H9 (cell line): ENCODE measurements at regions not wholly inside any gene's neighbourhood (a gene's known extent, or its start where the extent isn't known, plus 50 kb on each side); places are given as distances from the start of the nearest gene placed in this dataset.

Experiments
- DNase-seq: peaks from one replicate; pipeline ENCODE4 v3.0.0-alpha.2; 2017
- H2AFZ ChIP-seq: one replicate; pipeline ENCODE4 v1.6.1; 2013; ENCODE audit warnings: mild to moderate bottlenecking, low read length, control low read depth, moderate library complexity
- H2AK5ac ChIP-seq: 2 replicates; pipeline ENCODE4 v1.6.1; 2013; ENCODE audit warnings: low read length, control low read depth, mixed read lengths; ENCODE audit not compliant: insufficient read length
- H2BK120ac ChIP-seq: one replicate; pipeline ENCODE4 v1.6.1; 2013; ENCODE audit warnings: low read depth, mild to moderate bottlenecking, low read length, control low read depth, inconsistent platforms; ENCODE audit not compliant: poor library complexity, severe bottlenecking
- H2BK12ac ChIP-seq: 2 replicates; pipeline ENCODE4 v1.6.1; 2013; ENCODE audit warnings: low read length, control low read depth, mixed read lengths, low read depth; ENCODE audit not compliant: insufficient read length
- H2BK15ac ChIP-seq: 2 replicates; pipeline ENCODE4 v1.6.1; 2013; ENCODE audit warnings: low read depth, low read length, control low read depth
- H2BK20ac ChIP-seq: one replicate; pipeline ENCODE4 v1.6.1; 2013; ENCODE audit warnings: low read depth, mild to moderate bottlenecking, low read length, control low read depth, inconsistent platforms; ENCODE audit not compliant: poor library complexity, severe bottlenecking
- H2BK5ac ChIP-seq: 2 replicates; pipeline ENCODE4 v1.6.1; 2013; ENCODE audit warnings: low read length, control low read depth, mixed read lengths; ENCODE audit not compliant: insufficient read length
- H3K14ac ChIP-seq: 2 replicates; pipeline ENCODE4 v1.6.1; 2013; ENCODE audit warnings: low read length, control low read depth; ENCODE audit not compliant: insufficient read depth
- H3K18ac ChIP-seq: 2 replicates; pipeline ENCODE4 v1.6.1; 2013; ENCODE audit warnings: low read depth, mild to moderate bottlenecking, mixed read lengths, low read length, control low read depth; ENCODE audit not compliant: insufficient read length
- H3K23ac ChIP-seq: 2 replicates; pipeline ENCODE4 v1.6.1; 2013; ENCODE audit warnings: low read length, control low read depth, mixed read lengths, low read depth; ENCODE audit not compliant: insufficient read length
- H3K23me2 ChIP-seq: 2 replicates; pipeline ENCODE4 v1.6.1; 2013; ENCODE audit warnings: low read depth, mild to moderate bottlenecking, mixed read lengths, low read length, control low read depth; ENCODE audit not compliant: insufficient read length, poor library complexity, severe bottlenecking
- H3K27ac ChIP-seq: 2 replicates; pipeline ENCODE4 v1.5.1; 2013; ENCODE audit warnings: low read length, control low read depth, mixed read lengths, low read depth; ENCODE audit not compliant: insufficient read length
- H3K27me3 ChIP-seq: 2 replicates; pipeline ENCODE4 v1.6.1; 2013; ENCODE audit warnings: low read length, control low read depth, inconsistent platforms; ENCODE audit not compliant: insufficient read depth
- H3K4ac ChIP-seq: 2 replicates; pipeline ENCODE4 v1.6.1; 2013; ENCODE audit warnings: low read depth, mild to moderate bottlenecking, control low read depth, inconsistent platforms, low read length, moderate library complexity
- H3K4me1 ChIP-seq: 2 replicates; pipeline ENCODE4 v1.6.1; 2013; ENCODE audit warnings: low read length, control low read depth, inconsistent platforms; ENCODE audit not compliant: insufficient read depth
- H3K4me2 ChIP-seq: 2 replicates; pipeline ENCODE4 v1.6.1; 2013; ENCODE audit warnings: low read length, control low read depth, mixed read lengths; ENCODE audit not compliant: insufficient read length, insufficient read depth
- H3K56ac ChIP-seq: 2 replicates; pipeline ENCODE4 v1.6.1; 2013; ENCODE audit warnings: low read depth, mild to moderate bottlenecking, mixed read lengths, low read length, control low read depth; ENCODE audit not compliant: insufficient read length
- H3K79me1 ChIP-seq: 2 replicates; pipeline ENCODE4 v1.6.1; 2013; ENCODE audit warnings: low read depth, mild to moderate bottlenecking, moderate library complexity, low read length, control low read depth, inconsistent platforms; ENCODE audit not compliant: insufficient read depth, poor library complexity, severe bottlenecking
- H3K79me2 ChIP-seq: 2 replicates; pipeline ENCODE4 v1.6.1; 2013; ENCODE audit warnings: low read length, control low read depth, inconsistent platforms; ENCODE audit not compliant: insufficient read depth
- H3K9ac ChIP-seq: 2 replicates; pipeline ENCODE4 v1.6.1; 2013; ENCODE audit warnings: low read length, control low read depth, mixed read lengths; ENCODE audit not compliant: insufficient read length; ENCODE audit errors: extremely low read depth
- H3K9me3 ChIP-seq: one replicate; pipeline ENCODE4 v1.6.1; 2013; ENCODE audit warnings: low read depth, low read length, inconsistent platforms; ENCODE audit not compliant: control insufficient read depth
- H3T11ph ChIP-seq: one replicate; pipeline ENCODE4 v1.6.1; 2013; ENCODE audit warnings: mild to moderate bottlenecking, low read length, control low read depth, inconsistent platforms
- H4K20me1 ChIP-seq: one replicate; pipeline ENCODE4 v1.6.1; 2013; ENCODE audit not compliant: control insufficient read depth, insufficient read length, insufficient read depth
- H4K5ac ChIP-seq: 2 replicates; pipeline ENCODE4 v1.6.1; 2013; ENCODE audit warnings: low read depth, mild to moderate bottlenecking, mixed read lengths, low read length, control low read depth; ENCODE audit not compliant: insufficient read length
- H4K8ac ChIP-seq: replicated peaks from 2 replicates; pipeline ENCODE4 v1.6.1; 2013; ENCODE audit warnings: low read length, control low read depth, mixed read lengths, low read depth; ENCODE audit not compliant: insufficient read length
- H4K91ac ChIP-seq: 2 replicates; pipeline ENCODE4 v1.6.1; 2013; ENCODE audit warnings: low read depth, mild to moderate bottlenecking, moderate library complexity, mixed read lengths, low read length, control low read depth; ENCODE audit not compliant: insufficient read length
- H3K27ac Mint-ChIP-seq, 3 experiments: 2 replicates in 2 of 3; 3 replicates in 1 of 3; pipeline ENCODE4 v1.8.0; 2020 to 2021; ENCODE audit warnings: mixed read lengths in 3 of 3, mild to moderate bottlenecking in 1 of 3, moderate library complexity in 1 of 3
- H3K27me3 Mint-ChIP-seq: 2 replicates; pipeline ENCODE4 v1.8.0; 2021; ENCODE audit warnings: low read depth, mild to moderate bottlenecking, moderate library complexity, mixed read lengths
- H3K36me3 Mint-ChIP-seq, 3 experiments: 2 replicates in 2 of 3; 3 replicates in 1 of 3; pipeline ENCODE4 v1.8.0; 2020 to 2021; ENCODE audit warnings: low read depth in 3 of 3, mixed read lengths in 3 of 3; ENCODE audit not compliant: insufficient read depth in 1 of 3
- H3K4me1 Mint-ChIP-seq, 2 experiments: 2 replicates each; pipeline ENCODE4 v1.8.0; 2020; ENCODE audit warnings: mixed read lengths in 2 of 2
- H3K4me3 Mint-ChIP-seq, 2 experiments: 2 replicates in 1 of 2; 3 replicates in 1 of 2; pipeline ENCODE4 v1.8.0; 2020 to 2021; ENCODE audit warnings: mild to moderate bottlenecking in 2 of 2, mixed read lengths in 2 of 2, moderate library complexity in 1 of 2
- H3K9me3 Mint-ChIP-seq, 2 experiments: 2 replicates in 1 of 2; 3 replicates in 1 of 2; pipeline ENCODE4 v1.8.0; 2020; ENCODE audit warnings: mild to moderate bottlenecking in 2 of 2, mixed read lengths in 2 of 2, moderate library complexity in 1 of 2
- CTCF ChIP-seq: fragments of 200-600 bp; sonication (generic); conservative IDR thresholded peaks from 3 replicates; pipeline ENCODE4 v1.8.0; 2021; ENCODE audit warnings: antibody characterized with exemption, mild to moderate bottlenecking
- WGBS: extraction: QIAGEN DNeasy Blood & Tissue Kit; methylation state at CpG from one replicate; pipeline ENCODE4 v1.1.7; 2013; ENCODE audit warnings: missing lambda C conversion rate, low lambda C conversion rate, mixed read lengths; ENCODE audit not compliant: insufficient read length; ENCODE audit errors: extremely low coverage; 5-methylcytosine and 5-hydroxymethylcytosine counted together

DNA sequence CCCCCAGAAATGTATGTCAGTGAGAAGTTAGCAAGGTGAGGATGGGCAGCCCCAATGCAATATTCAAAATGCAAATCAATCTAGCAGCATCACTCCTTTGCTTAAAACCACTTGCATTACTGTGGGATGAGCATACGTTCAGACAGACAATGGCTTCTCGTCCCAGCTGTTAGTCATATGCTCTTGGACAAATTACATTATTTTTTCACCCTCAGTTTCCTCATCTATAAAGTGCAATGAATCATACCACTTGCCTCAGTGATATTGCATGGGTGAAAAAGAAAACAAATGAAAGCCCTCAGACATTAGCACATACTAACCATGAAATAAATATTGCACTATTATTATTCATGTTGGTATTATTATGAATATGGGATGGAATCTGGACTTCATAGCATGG lies 132.3 kb downstream of the C12orf75 start:
- Histone ChIP-seq H2AFZ (no peak overlapping the region), H2BK15ac (no peak overlapping the region), H3K4me1 (peaks cover 3% of the 10 kb centered on the region; the same call in 1 of the 2 replicates), H4K5ac (no peak overlapping the region), H3K56ac (no peak overlapping the region), H3K18ac (no peak overlapping the region), H4K8ac (no peak overlapping the region), H3K27me3 (no peaks in the 10 kb centered on the region), H3T11ph (no peak overlapping the region), H2BK120ac (no peak overlapping the region), H3K79me1 (no peaks in the 10 kb centered on the region), H4K20me1 (no peaks in the 10 kb centered on the region), H3K9ac (no peak overlapping the region), H3K23me2 (no peaks in the 10 kb centered on the region), H3K23ac (no peak overlapping the region), H3K4me2 (no peak overlapping the region), H3K9me3 (no peaks in the 10 kb centered on the region), H3K27ac (no peak overlapping the region), H4K91ac (no peak overlapping the region), H3K79me2 (no peaks in the 10 kb centered on the region), H3K4ac (no peak overlapping the region), H3K14ac (no peak overlapping the region), H2BK5ac (no peak overlapping the region), H2AK5ac (no peak overlapping the region), H2BK12ac (no peak overlapping the region), H2BK20ac (no peak overlapping the region)
- DNase-seq: no peak
- no peak for TF ChIP-seq CTCF
- no peaks in the 10 kb centered on the region for H3K27me3 Mint-ChIP-seq
- H3K27ac Mint-ChIP-seq: no peak overlapping the region
- peaks cover 29 to 33% of the 10 kb centered on the region in 2 experiments for H3K4me1 Mint-ChIP-seq
- WGBS: no CpG with 5 or more reads among the region's 2 CpGs
- peaks cover 8 to 9% of the 10 kb centered on the region in 2 experiments; a peak in 3 of 5 replicates for H3K9me3 Mint-ChIP-seq
- no peak overlapping the region for H3K4me3 Mint-ChIP-seq
- no peaks in the 10 kb centered on the region; a peak in 2 of 7 replicates for H3K36me3 Mint-ChIP-seq
